Endodermal cell (in vitro differentiated cells): ENCODE measurements at regions not wholly inside any gene's neighbourhood (a gene's known extent, or its start where the extent isn't known, plus 50 kb on each side); places are given as distances from the start of the nearest gene placed in this dataset.
A peak's percentile ranks its signal among the peaks of the same experiment; 100 is the strongest.

ENCODE experiments used
- DNase-seq: peaks from one replicate; pipeline ENCODE4 v3.0.0-alpha.2; 2017
- H3K27ac ChIP-seq: 2 replicates; pipeline ENCODE4 v1.5.1; 2013; ENCODE audit warnings: mild to moderate bottlenecking, low read depth, low read length, moderate library complexity
- H3K27me3 ChIP-seq: 2 replicates; pipeline ENCODE4 v1.6.1; 2013; ENCODE audit warnings: mild to moderate bottlenecking, low read length, moderate library complexity; ENCODE audit not compliant: insufficient read depth, control insufficient read depth, poor library complexity, severe bottlenecking
- H3K36me3 ChIP-seq: 2 replicates; pipeline ENCODE4 v1.7.0; 2013; ENCODE audit warnings: mild to moderate bottlenecking, low read length, moderate library complexity; ENCODE audit not compliant: control insufficient read depth, insufficient read depth
- H3K4me1 ChIP-seq: one replicate; pipeline ENCODE4 v1.7.0; 2013; ENCODE audit warnings: low read length; ENCODE audit not compliant: control insufficient read depth, insufficient read depth
- H3K4me3 ChIP-seq: 2 replicates; pipeline ENCODE4 v1.5.1; 2013; ENCODE audit warnings: mild to moderate bottlenecking, low read length, moderate library complexity
- H3K9ac ChIP-seq: 2 replicates; pipeline ENCODE4 v1.6.1; 2013; ENCODE audit warnings: mild to moderate bottlenecking, low read length, moderate library complexity; ENCODE audit not compliant: poor library complexity, severe bottlenecking; ENCODE audit errors: extremely low read depth
- H3K9me3 ChIP-seq: 2 replicates; pipeline ENCODE4 v1.6.1; 2013; ENCODE audit warnings: mild to moderate bottlenecking, low read length, moderate library complexity; ENCODE audit not compliant: control insufficient read depth
- H3K27ac Mint-ChIP-seq: 2 replicates; pipeline ENCODE4 v1.8.0; 2020; ENCODE audit warnings: mixed read lengths
- H3K27me3 Mint-ChIP-seq: 2 replicates; pipeline ENCODE4 v1.8.0; 2021; ENCODE audit warnings: mild to moderate bottlenecking, mixed read lengths; ENCODE audit not compliant: insufficient read depth
- H3K36me3 Mint-ChIP-seq: 2 replicates; pipeline ENCODE4 v1.8.0; 2020; ENCODE audit warnings: low read depth, mixed read lengths
- H3K4me1 Mint-ChIP-seq: 2 replicates; pipeline ENCODE4 v1.8.0; 2020; ENCODE audit warnings: mixed read lengths
- H3K4me3 Mint-ChIP-seq: 2 replicates; pipeline ENCODE4 v1.8.0; 2020; ENCODE audit warnings: mild to moderate bottlenecking, moderate library complexity, mixed read lengths
- H3K9me3 Mint-ChIP-seq: 2 replicates; pipeline ENCODE4 v1.8.0; 2020; ENCODE audit warnings: mild to moderate bottlenecking, mixed read lengths
- WGBS, 2 experiments: methylation state at CpG; one replicate each; pipeline versions ENCODE4 v1.1.5 to v1.1.7; 2013; ENCODE audit warnings: missing lambda C conversion rate in 2 of 2, mixed read lengths in 1 of 2; ENCODE audit not compliant: insufficient coverage in 1 of 2, insufficient read length in 1 of 2; 5-methylcytosine and 5-hydroxymethylcytosine counted together
- TF ChIP-seq, protein P1 (sequence below): fragments of 200-600 bp; sonication (generic); conservative IDR thresholded peaks from 2 replicates; pipeline ENCODE4 v1.5.0; 2021; ENCODE audit warnings: antibody characterized with exemption, mild to moderate bottlenecking

- no peak overlapping the region for H3K27ac ChIP-seq
- no peaks in the 10 kb centered on the region for H3K4me1 ChIP-seq
- H3K27ac Mint-ChIP-seq, result no peak overlapping the region
- no peaks in the 10 kb centered on the region for H3K27me3 ChIP-seq
- 29 to 64% methylated on average over 1 of the region's 1 CpG for WGBS, 2 experiments
- TF ChIP-seq, protein P1, sequence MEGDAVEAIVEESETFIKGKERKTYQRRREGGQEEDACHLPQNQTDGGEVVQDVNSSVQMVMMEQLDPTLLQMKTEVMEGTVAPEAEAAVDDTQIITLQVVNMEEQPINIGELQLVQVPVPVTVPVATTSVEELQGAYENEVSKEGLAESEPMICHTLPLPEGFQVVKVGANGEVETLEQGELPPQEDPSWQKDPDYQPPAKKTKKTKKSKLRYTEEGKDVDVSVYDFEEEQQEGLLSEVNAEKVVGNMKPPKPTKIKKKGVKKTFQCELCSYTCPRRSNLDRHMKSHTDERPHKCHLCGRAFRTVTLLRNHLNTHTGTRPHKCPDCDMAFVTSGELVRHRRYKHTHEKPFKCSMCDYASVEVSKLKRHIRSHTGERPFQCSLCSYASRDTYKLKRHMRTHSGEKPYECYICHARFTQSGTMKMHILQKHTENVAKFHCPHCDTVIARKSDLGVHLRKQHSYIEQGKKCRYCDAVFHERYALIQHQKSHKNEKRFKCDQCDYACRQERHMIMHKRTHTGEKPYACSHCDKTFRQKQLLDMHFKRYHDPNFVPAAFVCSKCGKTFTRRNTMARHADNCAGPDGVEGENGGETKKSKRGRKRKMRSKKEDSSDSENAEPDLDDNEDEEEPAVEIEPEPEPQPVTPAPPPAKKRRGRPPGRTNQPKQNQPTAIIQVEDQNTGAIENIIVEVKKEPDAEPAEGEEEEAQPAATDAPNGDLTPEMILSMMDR, result no peak
- no peaks in the 10 kb centered on the region for H3K36me3 ChIP-seq
- H3K27me3 Mint-ChIP-seq, result no peaks in the 10 kb centered on the region
- no peak overlapping the region for H3K4me3 ChIP-seq
- no peak overlapping the region for H3K9ac ChIP-seq
- H3K36me3 Mint-ChIP-seq, result no peaks in the 10 kb centered on the region
- no peaks in the 10 kb centered on the region for H3K9me3 ChIP-seq
- no peak for DNase-seq
- H3K4me1 Mint-ChIP-seq, result no peaks in the 10 kb centered on the region
- H3K9me3 Mint-ChIP-seq, result peaks cover 12% of the 10 kb centered on the region
- no peak overlapping the region for H3K4me3 Mint-ChIP-seq
These were observed 297.4 kb upstream of the VCX start for GRCh38 chrX:7545564-7545963.

DNA sequence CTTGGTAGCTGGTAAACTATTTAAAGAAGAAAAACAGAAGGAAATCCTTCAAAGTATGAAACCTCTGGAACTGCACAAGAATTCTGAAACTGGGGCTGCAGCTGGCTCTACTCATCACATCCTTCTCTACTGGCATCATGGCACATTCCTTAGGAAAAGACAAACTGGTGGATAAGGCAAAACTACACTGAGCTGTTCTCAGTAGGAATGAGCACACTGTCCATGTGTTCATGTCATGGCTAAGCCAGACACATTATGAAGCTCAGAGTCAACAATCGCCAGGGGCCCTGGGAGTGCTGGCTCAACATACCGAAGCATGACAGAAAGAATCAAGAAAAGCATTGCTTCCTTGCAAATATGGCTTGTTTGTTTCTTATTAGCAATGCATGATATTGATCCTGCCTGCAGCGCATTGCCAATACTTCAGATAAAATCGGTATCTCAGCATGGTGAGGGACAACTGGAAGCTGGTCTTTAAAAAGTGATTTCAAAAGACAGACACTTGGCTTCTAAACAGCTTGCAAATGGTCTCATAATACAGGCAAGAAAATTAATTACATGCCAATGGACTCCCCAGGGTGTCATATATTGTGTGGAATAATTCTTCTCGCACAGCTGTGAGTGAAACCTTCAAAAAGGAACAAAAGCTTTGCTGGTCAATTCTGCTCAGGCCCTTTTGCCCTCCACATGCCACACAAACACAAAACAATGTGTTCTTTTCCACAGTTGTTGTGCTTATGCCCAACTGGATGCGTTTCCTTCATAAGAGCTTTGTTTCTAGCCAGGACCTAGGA is 300.2 kb upstream of the VCX start:
- H3K27me3 Mint-ChIP-seq, result no peaks in the 10 kb centered on the region
- H3K27ac ChIP-seq, result peak overlapping the region; percentile 73
- no peak overlapping the region for H3K27ac Mint-ChIP-seq
- no peak overlapping the region for H3K9ac ChIP-seq
- H3K27me3 ChIP-seq, result no peaks in the 10 kb centered on the region
- no peaks in the 10 kb centered on the region for H3K4me1 ChIP-seq
- no peaks in the 10 kb centered on the region for H3K36me3 Mint-ChIP-seq
- H3K4me1 Mint-ChIP-seq, result no peaks in the 10 kb centered on the region
- H3K9me3 ChIP-seq, result no peaks in the 10 kb centered on the region
- no peak overlapping the region for H3K4me3 Mint-ChIP-seq
- no peaks in the 10 kb centered on the region for H3K36me3 ChIP-seq
- peaks cover 12% of the 10 kb centered on the region for H3K9me3 Mint-ChIP-seq
- H3K4me3 ChIP-seq, result no peak overlapping the region
- WGBS, 2 experiments, result 67 to 85% methylated on average over 1 to 6 of the region's 6 CpGs
- DNase-seq, result no peak
- TF ChIP-seq, protein P1, result no peak

GRCh38 chrX:7522860-7523259 is 320.1 kb upstream of the VCX start:
- Mint-ChIP-seq H3K4me1 (no peaks in the 10 kb centered on the region), H3K27ac (no peak overlapping the region), H3K27me3 (no peaks in the 10 kb centered on the region), H3K4me3 (no peak overlapping the region), H3K9me3 (peaks cover 9% of the 10 kb centered on the region), H3K36me3 (no peaks in the 10 kb centered on the region)
- 92% methylated on average over 1 of the region's 2 CpGs; no CpG with 5 or more reads in 1 of the 2 experiments for WGBS, 2 experiments
- Histone ChIP-seq H3K36me3 (no peaks in the 10 kb centered on the region), H3K4me3 (no peak overlapping the region), H3K27ac (no peak overlapping the region), H3K27me3 (no peaks in the 10 kb centered on the region), H3K9me3 (no peaks in the 10 kb centered on the region), H3K4me1 (no peaks in the 10 kb centered on the region), H3K9ac (no peak overlapping the region)
- TF ChIP-seq, protein P1, result no peak
- no peak for DNase-seq
